GM21515 (cell line): ENCODE measurements at regions not wholly inside any gene's neighbourhood (a gene's known extent, or its start where the extent isn't known, plus 50 kb on each side); places are given as distances from the start of the nearest gene placed in this dataset.
A peak's percentile ranks its signal among the peaks of the same experiment; 100 is the strongest.

Experiments used
- ATAC-seq: cut with Tn5 transposase; IDR thresholded peaks from one replicate; pipeline ENCODE4 v1.9.1; 2021; ENCODE audit not compliant: unreplicated experiment

- no peak for ATAC-seq
These were observed 970.7 kb downstream of the KCNMA1 start for GRCh38 chr10:76666891-76667290.

- no peak for ATAC-seq
These were observed 972.6 kb downstream of the KCNMA1 start for GRCh38 chr10:76665029-76665428.

- ATAC-seq = no peak
These were observed 980.1 kb downstream of the KCNMA1 start for GRCh38 chr10:76657337-76658012.

GRCh38 chr10:76651154-76651553 lies 986.5 kb downstream of the KCNMA1 start:
- no peak for ATAC-seq

- no peak for ATAC-seq
These were observed 987.9 kb downstream of the KCNMA1 start for GRCh38 chr10:76649723-76650127.

- no peak for ATAC-seq
These were observed 988.4 kb downstream of the KCNMA1 start for GRCh38 chr10:76649254-76649653.

- ATAC-seq = no peak
These were observed 990.3 kb downstream of the KCNMA1 start for GRCh38 chr10:76647301-76647700.

- ATAC-seq = no peak
These were observed 992.3 kb downstream of the KCNMA1 start for GRCh38 chr10:76645341-76645740.

- ATAC-seq = no peak
These were observed 993.1 kb downstream of the KCNMA1 start for GRCh38 chr10:76644476-76644875.

GRCh38 chr10:76643511-76643911 lies 994.1 kb downstream of the KCNMA1 start:
- no peak for ATAC-seq

- ATAC-seq = no peak
These were observed 995.2 kb downstream of the KCNMA1 start for GRCh38 chr10:76642358-76642757.

GRCh38 chr10:76641215-76641614 lies 996.4 kb downstream of the KCNMA1 start:
- ATAC-seq = no peak

GRCh38 chr10:76640806-76641205 lies 996.8 kb downstream of the KCNMA1 start:
- no peak for ATAC-seq

- no peak for ATAC-seq
These were observed 1004.9 kb downstream of the KCNMA1 start for GRCh38 chr10:76632767-76633051.

- no peak for ATAC-seq
These were observed 1005.5 kb downstream of the KCNMA1 start for GRCh38 chr10:76631884-76632766.

- no peak for ATAC-seq
These were observed 1006.5 kb downstream of the KCNMA1 start for GRCh38 chr10:76631036-76631670.

- ATAC-seq = no peak
These were observed 1008.8 kb downstream of the KCNMA1 start for GRCh38 chr10:76628801-76629200.

- no peak for ATAC-seq
These were observed 1011.2 kb downstream of the KCNMA1 start for GRCh38 chr10:76626386-76626785.

GRCh38 chr10:76624470-76624869 lies 1013.1 kb downstream of the KCNMA1 start:
- ATAC-seq = peak; percentile 83

- ATAC-seq = no peak
These were observed 1015.6 kb downstream of the KCNMA1 start for GRCh38 chr10:76621886-76622620.

- ATAC-seq = no peak
These were observed 1019.0 kb downstream of the KCNMA1 start for GRCh38 chr10:76618641-76619040.
